ENCODE measurements at regions not wholly inside any gene's neighbourhood (a gene's known extent, or its start where the extent isn't known, plus 50 kb on each side); places are given as distances from the start of the nearest gene placed in this dataset.

GRCh38 chr14:30803185-30803584, 71.2 kb upstream of the COCH start:
- TF ChIP-seq, protein P1, sequence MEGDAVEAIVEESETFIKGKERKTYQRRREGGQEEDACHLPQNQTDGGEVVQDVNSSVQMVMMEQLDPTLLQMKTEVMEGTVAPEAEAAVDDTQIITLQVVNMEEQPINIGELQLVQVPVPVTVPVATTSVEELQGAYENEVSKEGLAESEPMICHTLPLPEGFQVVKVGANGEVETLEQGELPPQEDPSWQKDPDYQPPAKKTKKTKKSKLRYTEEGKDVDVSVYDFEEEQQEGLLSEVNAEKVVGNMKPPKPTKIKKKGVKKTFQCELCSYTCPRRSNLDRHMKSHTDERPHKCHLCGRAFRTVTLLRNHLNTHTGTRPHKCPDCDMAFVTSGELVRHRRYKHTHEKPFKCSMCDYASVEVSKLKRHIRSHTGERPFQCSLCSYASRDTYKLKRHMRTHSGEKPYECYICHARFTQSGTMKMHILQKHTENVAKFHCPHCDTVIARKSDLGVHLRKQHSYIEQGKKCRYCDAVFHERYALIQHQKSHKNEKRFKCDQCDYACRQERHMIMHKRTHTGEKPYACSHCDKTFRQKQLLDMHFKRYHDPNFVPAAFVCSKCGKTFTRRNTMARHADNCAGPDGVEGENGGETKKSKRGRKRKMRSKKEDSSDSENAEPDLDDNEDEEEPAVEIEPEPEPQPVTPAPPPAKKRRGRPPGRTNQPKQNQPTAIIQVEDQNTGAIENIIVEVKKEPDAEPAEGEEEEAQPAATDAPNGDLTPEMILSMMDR (conservative IDR thresholded peaks at IDR 0.05; ENCODE audit: low read length), result no peak
- TF ChIP-seq EZH2phosphoT487 (IDR thresholded peaks at IDR 0.05; ENCODE audit: borderline replicate concordance), result no peak
